ENCODE measurements at regions not wholly inside any gene's neighbourhood (a gene's known extent, or its start where the extent isn't known, plus 50 kb on each side); places are given as distances from the start of the nearest gene placed in this dataset.

DNA sequence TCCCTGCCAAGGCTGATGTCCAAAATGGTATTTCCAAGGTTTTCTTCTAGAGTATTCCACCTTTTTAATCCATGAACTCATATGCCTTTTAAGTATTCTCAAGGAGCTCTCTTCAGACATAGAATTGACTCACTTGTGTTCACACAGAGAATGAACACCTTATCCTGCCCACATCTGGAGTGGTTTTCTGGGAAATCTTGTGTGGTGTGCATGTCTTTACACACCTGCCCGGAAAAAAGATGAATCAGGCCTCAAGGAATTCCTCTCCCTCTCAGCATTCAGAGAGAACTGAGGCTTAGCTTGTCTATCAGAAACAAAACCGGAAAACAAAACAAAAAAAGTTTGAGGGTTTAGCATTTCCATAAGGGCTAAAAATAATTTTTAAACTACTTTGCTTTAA is 148.8 kb downstream of the TFAP2A start:
- no peak for DNase-seq (ENCODE audit: low read depth)
- H3K4me3 ChIP-seq (ENCODE audit: low read length) = no peak overlapping the region
- TF ChIP-seq, protein P1, sequence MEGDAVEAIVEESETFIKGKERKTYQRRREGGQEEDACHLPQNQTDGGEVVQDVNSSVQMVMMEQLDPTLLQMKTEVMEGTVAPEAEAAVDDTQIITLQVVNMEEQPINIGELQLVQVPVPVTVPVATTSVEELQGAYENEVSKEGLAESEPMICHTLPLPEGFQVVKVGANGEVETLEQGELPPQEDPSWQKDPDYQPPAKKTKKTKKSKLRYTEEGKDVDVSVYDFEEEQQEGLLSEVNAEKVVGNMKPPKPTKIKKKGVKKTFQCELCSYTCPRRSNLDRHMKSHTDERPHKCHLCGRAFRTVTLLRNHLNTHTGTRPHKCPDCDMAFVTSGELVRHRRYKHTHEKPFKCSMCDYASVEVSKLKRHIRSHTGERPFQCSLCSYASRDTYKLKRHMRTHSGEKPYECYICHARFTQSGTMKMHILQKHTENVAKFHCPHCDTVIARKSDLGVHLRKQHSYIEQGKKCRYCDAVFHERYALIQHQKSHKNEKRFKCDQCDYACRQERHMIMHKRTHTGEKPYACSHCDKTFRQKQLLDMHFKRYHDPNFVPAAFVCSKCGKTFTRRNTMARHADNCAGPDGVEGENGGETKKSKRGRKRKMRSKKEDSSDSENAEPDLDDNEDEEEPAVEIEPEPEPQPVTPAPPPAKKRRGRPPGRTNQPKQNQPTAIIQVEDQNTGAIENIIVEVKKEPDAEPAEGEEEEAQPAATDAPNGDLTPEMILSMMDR (conservative IDR thresholded peaks at IDR 0.05; ENCODE audit: low read length) = no peak

GRCh38 chr6:10262505-10262904 is 152.4 kb downstream of the TFAP2A start:
- no peak for DNase-seq (ENCODE audit: low read depth)
- TF ChIP-seq, protein P1 (conservative IDR thresholded peaks at IDR 0.05; ENCODE audit: low read length) = no peak
- no peak overlapping the region for H3K4me3 ChIP-seq (ENCODE audit: low read length)

GRCh38 chr6:10259671-10260070 is 155.2 kb downstream of the TFAP2A start:
- no peak overlapping the region for H3K4me3 ChIP-seq (ENCODE audit: low read length)
- TF ChIP-seq, protein P1 (conservative IDR thresholded peaks at IDR 0.05; ENCODE audit: low read length) = no peak
- DNase-seq (ENCODE audit: low read depth) = peak; percentile 8

DNA sequence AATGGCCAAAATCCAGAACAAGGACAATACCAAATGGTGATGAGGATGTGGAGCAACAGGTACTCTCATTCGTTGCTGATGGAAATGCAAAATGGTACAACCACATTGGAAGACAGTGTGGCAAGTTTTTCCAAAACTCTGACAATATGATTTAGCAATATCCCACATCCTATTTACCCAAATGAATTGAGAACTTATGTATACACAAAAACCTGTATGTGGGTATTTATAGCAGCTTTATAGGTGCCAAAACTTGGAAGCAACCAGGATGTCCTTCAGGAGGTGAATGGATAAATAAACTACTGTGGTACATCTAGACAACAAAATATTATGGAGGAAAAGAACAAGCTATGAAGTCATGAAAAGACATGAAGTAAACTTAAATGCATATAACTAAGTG is 156.5 kb downstream of the TFAP2A start:
- TF ChIP-seq, protein P1 (conservative IDR thresholded peaks at IDR 0.05; ENCODE audit: low read length) = no peak
- DNase-seq (ENCODE audit: low read depth) = no peak
- H3K4me3 ChIP-seq (ENCODE audit: low read length) = no peak overlapping the region

DNA sequence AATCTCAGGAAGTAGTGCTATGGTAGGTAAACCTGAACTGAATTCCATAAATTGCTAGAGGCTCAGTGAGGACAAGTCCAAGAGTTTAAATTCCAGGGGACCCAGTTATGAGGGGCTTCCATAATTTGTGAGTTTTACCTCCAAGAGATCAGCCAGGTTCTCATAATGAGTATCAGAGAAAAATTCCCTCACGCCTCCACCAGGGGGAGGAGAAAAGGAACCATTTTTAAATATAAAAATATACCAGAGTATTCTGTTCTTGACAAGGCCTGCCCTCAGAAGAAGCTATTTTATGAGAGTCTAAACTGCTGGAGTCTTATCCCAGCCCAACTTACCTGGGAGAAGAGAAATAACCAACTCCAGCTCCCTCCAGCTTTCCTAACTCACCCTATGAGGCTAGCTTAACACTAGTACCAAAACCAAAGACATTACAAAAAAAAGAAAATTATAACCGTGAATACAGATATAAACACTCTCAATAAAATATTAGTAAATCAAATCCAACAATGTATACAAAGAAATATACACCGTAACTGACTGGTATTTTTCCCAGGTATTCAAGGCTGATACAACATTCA is 158.7 kb downstream of the TFAP2A start:
- no peak overlapping the region for H3K4me3 ChIP-seq (ENCODE audit: low read length)
- no peak for DNase-seq (ENCODE audit: low read depth)
- TF ChIP-seq, protein P1 (conservative IDR thresholded peaks at IDR 0.05; ENCODE audit: low read length) = peak; percentile 52

GRCh38 chr6:10250655-10251220 is 164.1 kb downstream of the TFAP2A start:
- TF ChIP-seq, protein P1 (conservative IDR thresholded peaks at IDR 0.05; ENCODE audit: low read length) = no peak
- DNase-seq (ENCODE audit: low read depth) = no peak

DNA sequence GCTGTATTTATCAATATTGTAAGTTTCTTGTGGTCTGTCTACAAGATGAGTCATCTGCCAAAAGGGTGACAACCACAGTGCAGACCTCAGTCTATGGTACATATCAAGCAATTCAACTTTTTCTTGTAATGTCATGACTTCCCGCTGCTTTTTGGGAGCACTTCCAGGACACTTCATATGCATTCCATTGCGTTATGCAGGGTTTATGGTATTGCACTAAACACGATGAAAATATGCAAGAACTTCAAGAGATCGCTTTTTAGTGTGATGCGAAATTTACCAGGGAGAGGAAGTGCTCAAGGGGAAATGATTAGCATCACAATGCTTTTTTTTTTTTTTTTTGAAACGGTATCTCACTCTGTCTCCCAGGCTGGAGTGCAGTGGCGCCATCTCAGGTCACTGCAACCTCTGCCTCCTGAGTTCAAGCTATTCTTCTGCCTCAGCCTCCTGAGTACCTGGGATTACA is 166.5 kb downstream of the TFAP2A start:
- TF ChIP-seq, protein P1 (conservative IDR thresholded peaks at IDR 0.05; ENCODE audit: low read length) = no peak
- peak; percentile 25 for DNase-seq (ENCODE audit: low read depth)
- H3K4me3 ChIP-seq (ENCODE audit: low read length) = no peak overlapping the region

More at GRCh38 chr6:10250655-10251220, 164.1 kb downstream of the TFAP2A start:
- H3K4me3 ChIP-seq (ENCODE audit: low read length) = no peak overlapping the region

Data from AG10803 (cell line).